CD14-positive monocyte (primary cell): ENCODE measurements at regions not wholly inside any gene's neighbourhood (a gene's known extent, or its start where the extent isn't known, plus 50 kb on each side); places are given as distances from the start of the nearest gene placed in this dataset.

Experiments
- DNase-seq, 3 donors: peaks; one replicate each; pipeline ENCODE4 v3.0.0-alpha.2; 2011 to 2022
- H2AFZ ChIP-seq: 2 replicates; pipeline ENCODE4 v1.6.0; 2012; ENCODE audit warnings: mild to moderate bottlenecking, low read depth, low read length, inconsistent platforms; ENCODE audit not compliant: insufficient read depth, poor library complexity, severe bottlenecking
- H3K27ac ChIP-seq, 2 donors: 1 replicate in 1 of 2; 2 replicates in 1 of 2; pipeline ENCODE4 v1.5.1; 2012 to 2013; ENCODE audit warnings: low read length in 2 of 2, control low read depth in 1 of 2, inconsistent platforms in 1 of 2, low read depth in 1 of 2, mild to moderate bottlenecking in 1 of 2
- H3K27me3 ChIP-seq, 2 donors: one replicate each; pipeline versions ENCODE4 v1.6.0 to v1.6.1; 2011 to 2013; ENCODE audit warnings: low read length in 2 of 2; ENCODE audit not compliant: control insufficient read depth in 2 of 2, insufficient read depth in 2 of 2
- H3K36me3 ChIP-seq, 2 donors: replicated peaks in 1 of 2; 1 replicate in 1 of 2; 2 replicates in 1 of 2; pipeline versions ENCODE4 v1.5.1 to v1.6.1; 2012 to 2013; ENCODE audit warnings: low read length in 2 of 2, control low read depth in 1 of 2, inconsistent platforms in 1 of 2, mild to moderate bottlenecking in 1 of 2; ENCODE audit not compliant: insufficient read depth in 2 of 2, control insufficient read depth in 1 of 2
- H3K4me1 ChIP-seq, 2 donors: 1 replicate in 1 of 2; 2 replicates in 1 of 2; pipeline versions ENCODE4 v1.5.1 to v1.6.1; 2012 to 2013; ENCODE audit warnings: low read length in 2 of 2, control low read depth in 1 of 2, inconsistent platforms in 1 of 2, mild to moderate bottlenecking in 1 of 2, moderate library complexity in 1 of 2; ENCODE audit not compliant: insufficient read depth in 2 of 2, control insufficient read depth in 1 of 2
- H3K4me2 ChIP-seq: replicated peaks from 2 replicates; pipeline ENCODE3; 2012; ENCODE audit warnings: low read length, moderate library complexity, mild to moderate bottlenecking; ENCODE audit not compliant: poor library complexity, severe bottlenecking; ENCODE audit errors: extremely low read depth
- H3K4me3 ChIP-seq, 3 experiments: fragments of 200-600 bp in 1 of 3; sonication (generic) in 1 of 3; replicated peaks in 1 of 3; 1 replicate in 2 of 3; 2 replicates in 1 of 3; pipeline ENCODE4 v1.5.1; 2011 to 2013; ENCODE audit warnings: low read length in 3 of 3, mild to moderate bottlenecking in 3 of 3, control low read depth in 2 of 3, low read depth in 2 of 3, inconsistent platforms in 1 of 3, moderate library complexity in 1 of 3
- H3K79me2 ChIP-seq: 2 replicates; pipeline ENCODE4 v1.6.0; 2012; ENCODE audit warnings: mild to moderate bottlenecking, control low read depth, inconsistent platforms, low read length, moderate library complexity; ENCODE audit not compliant: insufficient read depth
- H3K9ac ChIP-seq: 2 replicates; pipeline ENCODE4 v1.6.0; 2017; ENCODE audit warnings: low read length, mild to moderate bottlenecking; ENCODE audit not compliant: insufficient read depth, poor library complexity, severe bottlenecking
- H3K9me3 ChIP-seq, 2 donors: replicated peaks in 1 of 2; 1 replicate in 1 of 2; 2 replicates in 1 of 2; pipeline versions ENCODE4 v1.5.1 to v1.6.1; 2012 to 2013; ENCODE audit warnings: low read length in 2 of 2, control low read depth in 1 of 2; ENCODE audit not compliant: control insufficient read depth in 1 of 2, insufficient read depth in 1 of 2
- H4K20me1 ChIP-seq: 2 replicates; pipeline ENCODE4 v1.6.0; 2012; ENCODE audit warnings: mild to moderate bottlenecking, low read length, control low read depth, moderate library complexity; ENCODE audit not compliant: insufficient read depth
- H3K27ac Mint-ChIP-seq, 7 donors: one replicate each; pipeline ENCODE4 v1.8.0; 2020; ENCODE audit warnings: mild to moderate bottlenecking in 7 of 7, mixed read lengths in 7 of 7, moderate library complexity in 6 of 7, inconsistent platforms in 2 of 7
- H3K27me3 Mint-ChIP-seq, 3 donors: one replicate each; pipeline ENCODE4 v1.8.0; 2021 to 2022; ENCODE audit warnings: low read depth in 3 of 3, mild to moderate bottlenecking in 3 of 3, mixed read lengths in 3 of 3, moderate library complexity in 3 of 3, inconsistent platforms in 1 of 3
- H3K36me3 Mint-ChIP-seq, 2 donors: one replicate each; pipeline ENCODE4 v1.8.0; 2020; ENCODE audit warnings: mixed read lengths in 2 of 2, inconsistent platforms in 1 of 2, mild to moderate bottlenecking in 1 of 2
- H3K4me1 Mint-ChIP-seq: one replicate; pipeline ENCODE4 v1.8.0; 2020; ENCODE audit warnings: mild to moderate bottlenecking, mixed read lengths
- H3K4me3 Mint-ChIP-seq, 2 donors: one replicate each; pipeline ENCODE4 v1.8.0; 2020; ENCODE audit warnings: mild to moderate bottlenecking in 2 of 2, mixed read lengths in 2 of 2, moderate library complexity in 1 of 2
- H3K9me3 Mint-ChIP-seq, 7 donors: one replicate each; pipeline ENCODE4 v1.8.0; 2020 to 2022; ENCODE audit warnings: mixed read lengths in 7 of 7, mild to moderate bottlenecking in 6 of 7, moderate library complexity in 6 of 7, inconsistent platforms in 2 of 7
- CTCF ChIP-seq: fragments of 200-600 bp; IDR thresholded peaks from one replicate; pipeline ENCODE4 v1.8.0; 2022; ENCODE audit warnings: antibody characterized with exemption, mild to moderate bottlenecking
- WGBS: methylation state at CpG from one replicate; pipeline ENCODE4 v1.1.5; 2013; ENCODE audit warnings: missing lambda C conversion rate; ENCODE audit not compliant: insufficient coverage; 5-methylcytosine and 5-hydroxymethylcytosine counted together
- intact Hi-C, 2 donors: fragments of 100-400 bp; cut with micrococcal nuclease; formaldehyde crosslinking; loops; one replicate each; pipeline versions ENCODE4 v1.15.0 to v1.15.1; 2023

GRCh38 chr10:93181271-93182048 lies 107.8 kb downstream of the CYP26A1 start:
- H4K20me1 ChIP-seq, result no peaks in the 10 kb centered on the region
- H3K4me3 ChIP-seq, result no peak overlapping the region
- no peak overlapping the region for H2AFZ ChIP-seq
- no peak overlapping the region for H3K27ac ChIP-seq
- H3K27ac Mint-ChIP-seq, result peak overlapping the region in 1 of 7 donors; percentile 33
- H3K9me3 ChIP-seq, result no peaks in the 10 kb centered on the region
- TF ChIP-seq CTCF, result no peak
- H3K79me2 ChIP-seq, result no peaks in the 10 kb centered on the region
- peaks cover 0 to 8% of the 10 kb centered on the region in 2 donors for H3K4me1 ChIP-seq
- no peak overlapping the region for H3K9ac ChIP-seq
- H3K4me2 ChIP-seq, result no peak overlapping the region
- H3K27me3 Mint-ChIP-seq, result peaks cover 0 to 6% (median 5%) of the 10 kb centered on the region in 3 donors
- H3K27me3 ChIP-seq, result no peaks in the 10 kb centered on the region
- H3K9me3 Mint-ChIP-seq, result no peaks in the 10 kb centered on the region
- H3K4me1 Mint-ChIP-seq, result peaks cover 16% of the 10 kb centered on the region
- DNase-seq, result no peak
- no peaks in the 10 kb centered on the region for H3K36me3 Mint-ChIP-seq
- intact Hi-C loops, result no loop called here
- no peaks in the 10 kb centered on the region for H3K36me3 ChIP-seq
- H3K4me3 Mint-ChIP-seq, result no peak overlapping the region
- 82% methylated on average over 3 of the region's 8 CpGs for WGBS

GRCh38 chr10:93182049-93182327 lies 108.3 kb downstream of the CYP26A1 start:
- intact Hi-C loops, result no loop called here
- Mint-ChIP-seq H3K27me3 (peaks cover 0 to 6% (median 5%) of the 10 kb centered on the region in 3 donors), H3K4me3 (no peak overlapping the region), H3K4me1 (peaks cover 16% of the 10 kb centered on the region), H3K36me3 (no peaks in the 10 kb centered on the region), H3K27ac (peak overlapping the region in 2 of 7 donors; percentile 32 to 33), H3K9me3 (no peaks in the 10 kb centered on the region)
- no CpG with 5 or more reads among the region's 4 CpGs for WGBS
- Histone ChIP-seq H3K27me3 (no peaks in the 10 kb centered on the region), H2AFZ (no peak overlapping the region), H4K20me1 (no peaks in the 10 kb centered on the region), H3K4me3 (no peak overlapping the region), H3K4me2 (no peak overlapping the region), H3K9ac (no peak overlapping the region), H3K27ac (no peak overlapping the region), H3K4me1 (peaks cover 0 to 8% of the 10 kb centered on the region in 2 donors), H3K79me2 (no peaks in the 10 kb centered on the region), H3K36me3 (no peaks in the 10 kb centered on the region), H3K9me3 (no peaks in the 10 kb centered on the region)
- DNase-seq, result no peak
- TF ChIP-seq CTCF, result no peak
